Daoy (cell line): ENCODE measurements at regions not wholly inside any gene's neighbourhood (a gene's known extent, or its start where the extent isn't known, plus 50 kb on each side); places are given as distances from the start of the nearest gene placed in this dataset.
"Not testable (repeated sequence)": the region's sequence is repeated elsewhere in the genome, so short reads cannot be mapped to it uniquely, and the experiment has no call there.

Experiments
- DNase-seq: peaks from one replicate; pipeline ENCODE4 v3.0.0-alpha.2; 2015; ENCODE audit warnings: low read depth

DNA sequence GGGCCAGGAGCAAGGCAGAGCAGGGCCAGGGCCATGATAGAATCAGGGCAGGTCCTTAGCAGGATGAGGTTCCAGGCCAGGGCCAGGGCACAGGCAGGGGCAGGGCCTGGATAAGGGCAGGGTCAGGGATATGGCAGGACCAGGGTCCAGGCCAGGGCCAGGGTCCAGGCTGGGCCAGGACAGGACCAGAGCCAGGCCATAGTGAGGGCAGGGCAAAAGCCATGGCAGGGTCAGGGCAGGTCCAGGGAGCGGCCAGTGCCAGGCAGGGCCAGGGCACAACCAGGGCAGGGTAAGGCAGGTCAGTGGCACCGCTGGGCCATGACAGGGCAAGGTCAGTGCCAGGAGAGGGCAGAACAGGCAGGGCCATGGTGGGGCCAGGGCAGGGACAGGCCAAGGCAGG lies 152.2 kb downstream of the LIPI start:
- no peak for DNase-seq

DNA sequence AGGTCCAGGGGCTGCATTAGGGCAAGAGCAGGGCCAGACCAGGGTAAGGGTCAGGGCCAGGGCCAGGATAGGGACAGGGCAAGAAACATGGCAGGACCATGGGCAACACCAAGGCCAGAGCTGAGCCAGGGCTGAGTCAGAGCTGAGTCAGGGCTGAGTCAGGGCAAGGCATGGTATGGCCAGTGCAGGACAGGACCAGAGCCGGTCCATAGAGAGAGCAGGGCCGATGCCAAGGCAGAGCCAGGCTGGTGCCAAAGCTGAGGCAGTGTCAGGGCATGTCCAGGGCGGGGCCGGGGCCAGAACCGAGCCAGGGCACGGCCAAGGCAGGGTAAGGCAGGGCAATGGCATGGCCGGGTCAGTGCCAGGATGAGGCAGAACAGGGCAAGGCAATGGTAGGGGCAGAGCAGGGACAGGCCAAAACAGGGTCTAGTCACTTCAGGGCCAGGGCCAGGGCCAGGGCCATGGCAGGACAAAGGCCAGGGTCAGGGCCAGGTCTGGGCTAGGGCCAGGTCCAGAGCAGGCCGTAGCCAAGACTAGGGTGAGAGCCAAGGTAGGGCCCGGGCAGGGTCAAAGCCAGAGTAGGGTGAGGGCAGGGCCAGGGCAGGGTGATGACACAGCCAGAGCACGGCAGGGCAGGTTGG lies 152.8 kb downstream of the LIPI start:
- DNase-seq = peak; percentile 39

DNA sequence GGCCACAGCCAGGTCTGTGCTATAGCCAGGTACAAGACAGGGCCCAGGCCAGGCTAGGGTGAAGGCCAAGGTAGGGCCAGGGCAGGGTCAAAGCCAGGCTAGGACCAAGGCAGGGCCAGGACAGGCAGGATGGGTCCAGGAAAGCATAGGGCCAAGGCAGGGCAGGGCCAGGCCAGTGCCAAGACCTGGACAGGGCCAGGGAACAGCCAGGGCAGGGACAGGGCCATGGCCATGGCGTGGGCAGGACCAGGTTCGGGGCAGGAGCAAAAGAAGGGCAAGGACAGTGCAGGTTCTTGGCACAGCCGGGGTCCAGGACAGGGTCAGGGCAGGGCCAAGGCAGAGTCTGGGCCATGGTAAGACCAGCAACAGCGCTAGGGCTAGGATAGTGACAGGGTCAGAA lies 153.4 kb downstream of the LIPI start:
- DNase-seq = no peak

DNA sequence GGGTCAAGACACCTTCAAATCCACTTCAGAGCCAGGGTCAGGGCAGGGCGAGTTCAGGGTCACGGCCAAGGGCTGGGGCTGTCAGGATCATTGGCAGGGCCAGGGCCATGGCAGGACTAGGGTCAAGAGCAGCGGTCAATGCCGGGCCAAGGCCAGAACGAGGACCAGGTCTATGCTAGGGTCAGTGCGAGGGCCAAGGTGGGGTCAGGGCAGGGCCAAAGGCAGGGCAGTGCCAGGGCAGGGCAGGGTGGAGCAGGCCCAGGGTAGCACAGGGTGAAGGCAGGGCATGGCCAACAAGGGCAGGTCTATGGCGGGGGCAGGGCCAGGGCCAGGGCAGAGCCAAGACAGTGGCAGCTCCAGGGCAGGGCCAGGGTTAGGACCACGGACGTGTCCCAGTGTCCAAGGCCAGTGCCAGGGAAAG lies 154.0 kb downstream of the LIPI start:
- DNase-seq = no peak

DNA sequence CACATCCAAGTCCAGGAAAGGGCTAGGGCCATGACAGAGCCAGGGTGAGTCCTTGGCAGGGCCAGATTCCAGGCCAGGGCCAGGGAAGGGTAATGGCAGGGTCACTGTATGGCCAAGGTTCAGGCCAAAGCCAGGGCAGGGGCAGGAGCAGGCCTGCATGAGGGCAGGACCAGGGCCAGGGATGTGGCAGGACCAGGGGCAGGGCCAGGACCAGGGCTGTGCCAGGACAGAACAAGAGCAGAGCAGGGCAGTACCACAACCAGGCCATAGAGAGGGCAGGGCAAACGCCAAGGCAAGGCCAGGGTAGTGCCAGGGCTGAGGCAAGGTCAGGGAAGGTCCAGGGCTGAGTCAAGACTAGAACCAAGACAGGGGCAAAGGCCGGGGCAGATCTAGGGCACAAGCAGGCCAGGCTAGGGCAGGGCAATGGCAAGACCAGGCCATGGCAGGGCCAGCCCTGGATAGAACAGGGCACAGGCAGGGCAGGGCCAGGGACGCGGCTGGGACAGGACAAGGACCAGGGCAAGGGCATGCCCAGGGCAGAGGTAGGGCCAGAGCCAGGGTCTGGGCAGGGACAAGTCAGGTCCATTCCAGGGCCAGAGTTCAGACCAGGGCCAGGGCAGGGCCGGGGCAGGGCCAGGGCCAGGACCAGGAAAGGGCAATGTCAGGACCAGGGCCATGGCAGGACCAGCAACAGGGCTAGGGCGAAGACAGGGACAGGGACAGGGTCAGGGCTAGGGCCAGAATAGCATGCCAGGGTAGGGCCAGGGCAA lies 154.8 kb downstream of the LIPI start:
- not testable (repeated sequence) for DNase-seq

DNA sequence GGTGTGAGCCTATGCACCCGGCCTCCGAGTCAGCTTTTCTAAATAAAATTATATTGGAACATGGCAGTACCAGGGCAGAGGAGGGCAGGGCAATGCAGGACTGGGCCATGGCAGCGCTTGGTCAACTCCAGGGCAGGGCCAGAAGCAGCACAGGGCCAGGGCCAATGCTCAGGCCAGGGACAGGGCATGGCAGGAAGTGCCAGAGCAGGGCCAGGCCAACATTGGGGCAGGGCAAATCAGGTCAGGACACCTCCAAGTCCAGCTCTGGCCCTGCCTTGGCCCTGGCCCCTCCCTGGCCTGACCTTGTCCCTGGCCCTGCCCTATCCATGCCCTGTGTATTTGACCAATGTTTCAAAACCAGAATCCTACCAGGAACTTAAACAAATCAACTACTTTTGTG lies 156.1 kb downstream of the LIPI start:
- DNase-seq = no peak

DNA sequence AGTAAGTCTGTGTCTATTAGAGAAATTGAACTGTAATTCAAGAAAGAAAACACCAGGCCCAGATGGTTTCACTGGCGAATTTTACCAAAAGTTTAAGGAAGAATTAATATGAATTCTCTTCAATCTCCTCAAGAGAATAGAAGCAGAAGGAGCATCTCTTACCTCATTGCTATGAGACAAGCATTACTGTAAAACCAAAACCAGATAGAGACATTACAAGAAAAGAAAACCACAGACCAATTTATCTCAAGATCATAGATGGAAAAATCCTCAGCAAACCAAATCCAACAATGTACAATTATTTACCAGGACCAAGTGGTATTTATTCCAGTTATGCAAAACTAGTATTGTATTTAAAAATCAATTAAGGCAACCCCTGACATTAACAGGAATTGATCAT lies 160.6 kb downstream of the LIPI start:
- DNase-seq = no peak

DNA sequence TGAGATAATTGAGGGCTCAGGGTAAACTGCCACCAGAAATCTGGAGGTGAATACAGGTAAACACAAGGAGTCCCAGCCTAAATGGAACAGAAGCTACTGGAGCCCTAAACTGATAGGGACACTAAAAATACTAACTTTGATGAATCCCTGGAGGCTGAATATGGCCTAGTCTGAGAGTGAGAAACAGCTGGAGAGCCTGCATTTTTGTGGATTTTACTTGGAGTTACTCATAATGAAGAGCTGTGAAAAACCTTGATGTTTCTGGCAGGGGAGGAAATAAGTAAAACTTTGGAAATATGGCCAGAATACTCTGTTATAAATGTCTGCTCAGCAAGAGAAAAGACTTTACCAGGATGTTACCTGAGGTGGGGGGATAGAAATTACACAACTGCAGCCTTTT lies 164.4 kb downstream of the LIPI start:
- DNase-seq = no peak

DNA sequence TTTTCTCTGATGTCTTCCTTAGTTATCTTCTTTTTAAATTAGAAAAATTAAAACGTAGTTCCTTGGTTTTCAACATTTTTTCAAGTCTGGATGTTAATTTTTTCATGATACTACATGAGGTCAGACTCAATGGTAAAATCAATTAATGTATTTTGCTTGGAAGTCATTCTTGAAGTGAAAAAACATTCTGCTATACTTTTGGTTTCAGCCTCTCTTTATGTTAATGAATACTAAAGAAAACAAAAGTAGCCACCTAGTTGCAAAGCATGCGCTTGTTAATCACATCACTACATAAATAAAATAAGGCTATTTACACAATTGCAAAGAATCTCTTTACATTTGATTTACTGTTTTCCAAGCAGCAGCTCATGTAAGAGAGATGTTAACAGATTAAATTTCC lies 170.4 kb downstream of the LIPI start:
- DNase-seq = no peak

DNA sequence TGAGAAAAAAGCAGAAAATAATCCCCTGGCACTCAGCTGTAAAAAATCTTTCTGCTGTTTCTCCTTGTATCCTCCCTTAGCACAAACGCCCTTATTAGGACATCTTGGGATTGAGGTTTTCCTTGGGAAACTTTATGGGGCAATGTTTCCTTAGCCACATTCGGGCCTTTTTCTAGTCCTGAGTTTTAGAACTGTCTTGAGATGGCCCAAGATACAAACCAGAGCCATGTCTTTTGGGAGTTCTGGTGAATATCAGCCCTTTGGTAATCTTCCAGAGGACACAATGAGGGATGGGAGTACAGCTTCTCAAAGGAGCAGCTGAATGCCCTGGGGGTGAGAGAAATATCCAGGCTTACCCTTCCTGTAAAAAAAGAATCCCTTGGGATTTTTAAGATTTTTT lies 182.1 kb downstream of the LIPI start:
- DNase-seq = not testable (repeated sequence)

DNA sequence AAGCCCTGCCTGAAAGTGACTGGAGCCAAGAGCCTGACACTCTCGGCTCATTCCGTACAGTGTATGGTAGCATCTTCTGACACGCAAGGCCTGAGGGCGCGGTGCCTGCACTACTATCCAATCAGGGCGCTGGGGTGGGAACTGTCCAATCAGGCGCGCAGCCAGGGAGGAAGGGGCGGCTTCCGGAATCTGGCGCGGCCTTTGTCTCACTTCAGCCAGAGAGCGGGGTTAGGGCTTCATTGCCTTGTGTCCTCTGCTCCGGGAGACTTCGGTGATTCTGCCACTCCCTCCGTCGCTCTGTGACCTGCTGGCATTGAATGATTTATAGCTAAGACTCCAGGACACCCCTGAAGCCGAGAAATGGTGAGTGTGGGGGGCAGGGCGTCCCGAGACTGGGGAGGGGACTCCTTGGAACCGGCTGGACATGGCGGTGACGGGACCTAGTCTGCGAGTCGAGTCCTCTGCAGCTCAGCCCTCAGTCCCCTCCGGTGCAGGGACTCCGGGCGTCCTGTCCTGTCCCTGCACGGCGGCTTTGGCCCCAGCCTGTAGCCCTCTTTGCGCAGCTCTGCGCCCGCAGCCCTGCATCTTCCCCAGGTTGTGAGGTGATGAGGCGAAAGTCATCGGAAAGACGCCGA lies 183.4 kb downstream of the LIPI start:
- peak; percentile 89 for DNase-seq

DNA sequence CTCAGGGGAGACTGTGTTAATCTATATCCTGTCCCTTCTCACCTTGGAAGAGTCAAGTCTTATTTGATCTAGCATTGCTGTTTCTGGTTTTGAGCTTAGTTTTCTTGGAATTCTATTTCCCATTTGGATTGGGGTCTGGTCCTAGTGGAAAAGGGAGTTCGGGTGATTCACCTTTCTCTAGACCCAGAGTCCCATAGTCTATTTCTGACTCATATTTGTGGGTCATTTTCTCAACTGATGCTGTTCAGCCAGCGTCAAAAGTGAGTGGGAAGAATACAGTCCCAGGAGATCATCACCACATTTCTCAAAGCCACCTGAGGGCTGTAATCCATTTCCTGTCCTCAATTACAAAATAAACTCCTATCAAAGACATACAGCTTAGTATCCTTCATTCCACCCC lies 190.6 kb downstream of the LIPI start:
- not testable (repeated sequence) for DNase-seq

DNA sequence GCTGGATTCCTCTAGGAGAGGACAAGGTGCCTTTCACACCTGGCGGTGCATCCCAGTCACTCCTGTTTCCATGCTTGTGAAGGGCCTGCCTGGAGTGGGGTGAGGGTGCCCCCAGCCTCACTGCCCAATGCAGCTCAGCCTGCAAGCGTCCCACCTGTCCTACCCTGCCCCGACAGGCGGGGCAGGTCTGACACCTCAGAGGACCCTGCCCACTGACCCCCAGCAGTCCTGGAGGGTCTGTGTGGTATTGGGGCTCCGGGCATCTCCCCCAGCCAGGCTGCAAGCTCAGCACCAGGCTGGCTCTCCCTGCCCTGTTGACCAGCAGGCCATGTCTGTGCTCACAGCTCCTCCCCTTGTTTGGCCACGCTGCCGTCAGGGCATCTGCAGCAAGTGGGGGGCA lies 194.9 kb downstream of the LIPI start:
- DNase-seq = not testable (repeated sequence)

DNA sequence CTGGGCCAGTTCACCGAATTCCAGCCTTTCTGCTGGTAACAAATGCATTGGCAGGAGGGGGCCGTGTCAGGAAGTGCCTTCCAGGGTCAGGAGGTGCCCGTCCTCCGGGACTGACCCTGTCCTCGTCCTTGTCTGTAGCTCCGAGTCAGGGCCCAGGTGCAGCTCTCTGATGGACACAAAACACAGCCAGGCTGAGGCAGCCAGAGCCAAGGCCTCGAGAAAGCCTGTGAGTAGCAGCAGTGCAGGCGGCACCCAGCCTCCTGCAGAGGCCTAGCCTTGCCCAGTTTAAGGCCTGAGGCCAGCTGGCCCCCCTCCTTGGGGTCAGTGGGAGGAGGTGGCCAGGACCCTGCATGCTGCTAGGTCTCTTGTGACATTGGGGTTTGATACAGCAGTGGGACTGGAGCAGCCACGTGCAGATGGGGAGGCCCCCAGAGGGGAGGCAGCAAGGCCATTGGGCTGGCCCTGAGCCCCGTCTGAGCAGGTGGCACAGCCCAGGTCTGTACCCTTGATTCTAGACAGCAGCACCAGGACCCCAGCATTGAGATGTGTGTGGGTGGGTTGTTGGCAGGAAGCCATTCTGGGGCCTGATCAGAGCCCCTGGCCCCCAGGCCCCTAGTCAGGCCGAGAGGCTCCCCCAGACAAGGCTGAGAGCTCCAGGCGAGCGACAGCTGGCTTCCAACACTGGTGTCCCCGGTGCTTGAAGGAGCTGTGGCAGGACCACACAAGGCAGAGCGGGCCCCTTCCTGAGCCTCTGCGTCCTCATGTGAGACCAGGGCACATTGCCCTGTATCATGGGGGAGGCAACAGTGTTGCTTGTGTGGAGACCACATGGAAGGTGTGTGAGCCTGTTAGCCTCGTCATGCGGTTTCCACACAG lies 196.9 kb downstream of the LIPI start:
- not testable (repeated sequence) for DNase-seq

DNA sequence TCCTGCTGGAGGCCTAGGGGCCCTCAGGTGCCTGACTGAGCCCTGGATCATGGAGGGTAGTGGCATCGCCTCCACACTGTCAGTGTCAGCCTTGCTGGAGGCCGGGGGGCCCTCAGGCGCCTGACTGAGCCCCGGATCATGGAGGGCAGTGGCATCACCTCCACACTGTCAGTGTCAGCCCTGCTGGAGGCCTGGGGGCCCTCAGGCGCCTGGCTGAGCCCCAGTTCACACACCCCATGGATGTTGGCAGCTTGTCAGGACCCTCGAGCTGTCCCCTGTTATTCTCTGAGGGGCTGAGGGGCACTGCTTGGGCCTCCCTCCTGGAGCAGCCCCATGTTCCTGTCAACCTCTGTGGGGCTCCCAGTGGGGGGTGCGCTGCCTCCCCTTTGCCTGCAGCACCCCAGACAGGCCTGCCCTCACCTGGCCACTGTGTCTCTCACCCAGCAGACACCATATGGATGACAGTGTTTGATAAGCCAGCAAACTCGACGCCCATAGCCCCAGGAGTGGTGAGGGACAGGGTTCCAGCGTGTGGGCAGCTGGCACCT lies 197.6 kb downstream of the LIPI start:
- DNase-seq = no peak

DNA sequence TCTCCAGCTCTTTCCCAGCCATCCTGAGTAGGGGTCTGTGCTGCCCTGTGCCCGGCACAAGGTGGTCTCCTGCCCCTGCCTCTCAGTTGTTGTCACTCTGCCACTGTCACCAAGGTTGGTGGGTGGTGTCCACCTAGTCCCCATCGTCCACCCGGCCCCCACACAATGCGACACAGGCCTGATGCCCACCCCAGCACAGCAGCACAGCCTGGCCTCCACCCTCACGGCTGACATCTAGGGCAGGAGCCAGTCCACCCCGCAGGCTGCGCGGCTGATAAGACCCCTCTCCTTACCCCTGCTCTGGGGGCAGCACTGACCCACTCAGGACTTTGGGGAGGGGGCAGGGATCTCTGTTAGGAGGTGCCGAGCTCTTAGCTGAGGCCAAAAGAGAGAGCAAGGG lies 198.3 kb downstream of the LIPI start:
- DNase-seq = no peak

DNA sequence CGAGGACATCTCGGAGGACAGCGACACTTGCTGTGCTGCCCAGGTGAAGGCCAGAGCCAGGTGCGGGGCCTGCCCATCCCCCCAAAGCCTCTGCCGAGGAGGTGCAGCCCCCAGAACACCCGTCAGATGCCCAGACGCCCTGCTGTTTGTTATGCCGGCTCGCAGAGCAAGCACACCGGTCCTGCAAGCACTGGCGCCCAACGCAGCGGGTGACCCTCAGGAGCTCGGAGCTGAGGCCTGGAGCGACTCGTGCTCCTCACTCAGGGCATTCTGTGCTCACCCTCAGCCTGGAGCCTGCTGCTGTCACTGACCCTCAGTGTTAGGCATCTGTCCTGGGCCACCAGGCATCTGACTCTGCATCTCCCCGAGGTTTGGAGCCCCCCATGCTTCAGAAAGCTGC lies 199.0 kb downstream of the LIPI start:
- not testable (repeated sequence) for DNase-seq

DNA sequence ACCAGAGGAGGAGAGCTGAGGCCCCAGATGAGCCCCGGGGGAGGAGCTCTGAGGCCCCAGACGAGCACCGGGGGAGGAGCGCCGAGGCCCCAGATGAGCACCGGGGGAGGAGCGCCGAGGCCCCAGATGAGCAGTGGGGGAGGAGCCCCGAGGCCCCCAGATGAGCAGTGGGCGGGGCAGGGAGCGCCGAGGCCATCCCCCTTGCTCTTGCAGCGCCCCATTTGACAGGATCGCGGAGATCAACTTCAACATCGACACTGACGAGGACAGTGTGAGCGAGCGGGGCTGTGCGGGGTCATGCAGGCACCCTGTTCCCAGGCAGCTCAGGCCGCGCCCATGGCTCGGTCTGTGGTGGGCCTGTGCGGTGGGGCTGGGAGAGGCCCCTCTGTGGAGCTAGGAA lies 199.6 kb downstream of the LIPI start:
- DNase-seq = not testable (repeated sequence)

DNA sequence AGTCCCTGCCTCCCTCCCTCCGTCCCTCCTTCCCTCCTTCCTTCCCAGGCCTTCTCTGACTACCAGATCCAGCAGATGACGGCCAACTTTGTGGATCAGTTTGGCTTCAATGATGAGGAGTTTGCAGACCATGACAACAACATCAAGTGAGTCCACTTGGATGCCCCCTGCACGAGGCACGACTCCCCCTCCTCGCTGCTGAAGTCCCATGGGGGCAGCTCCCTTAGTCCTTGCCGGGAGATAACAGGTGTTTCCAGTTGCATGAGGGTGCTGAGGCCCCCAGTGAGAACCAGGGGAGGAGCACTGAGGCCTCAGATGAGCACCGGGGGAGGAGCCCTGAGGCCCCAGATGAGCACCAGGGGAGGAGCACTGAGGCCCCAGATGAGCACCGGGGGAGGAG lies 200.0 kb downstream of the LIPI start:
- DNase-seq = no peak

DNA sequence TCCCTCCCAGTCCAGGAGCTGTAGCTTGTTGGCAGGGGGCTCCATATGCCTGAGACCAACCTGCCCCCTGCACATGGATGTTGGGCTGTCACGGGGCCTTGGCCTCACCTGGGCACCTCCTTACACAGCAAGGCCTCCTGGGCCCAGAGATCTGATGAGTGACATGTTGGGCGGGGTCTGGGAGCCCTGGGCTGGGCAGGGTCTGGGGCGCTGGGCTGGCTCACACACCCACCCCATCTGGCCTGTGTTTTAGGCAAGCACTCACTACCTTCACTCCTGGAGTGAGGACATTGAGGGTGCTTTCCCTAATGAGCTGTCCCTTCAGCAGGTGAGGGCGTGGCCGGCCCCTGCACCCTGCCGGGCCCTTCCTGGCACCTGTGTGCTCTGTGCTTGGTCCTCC lies 200.8 kb downstream of the LIPI start:
- not testable (repeated sequence) for DNase-seq

DNA sequence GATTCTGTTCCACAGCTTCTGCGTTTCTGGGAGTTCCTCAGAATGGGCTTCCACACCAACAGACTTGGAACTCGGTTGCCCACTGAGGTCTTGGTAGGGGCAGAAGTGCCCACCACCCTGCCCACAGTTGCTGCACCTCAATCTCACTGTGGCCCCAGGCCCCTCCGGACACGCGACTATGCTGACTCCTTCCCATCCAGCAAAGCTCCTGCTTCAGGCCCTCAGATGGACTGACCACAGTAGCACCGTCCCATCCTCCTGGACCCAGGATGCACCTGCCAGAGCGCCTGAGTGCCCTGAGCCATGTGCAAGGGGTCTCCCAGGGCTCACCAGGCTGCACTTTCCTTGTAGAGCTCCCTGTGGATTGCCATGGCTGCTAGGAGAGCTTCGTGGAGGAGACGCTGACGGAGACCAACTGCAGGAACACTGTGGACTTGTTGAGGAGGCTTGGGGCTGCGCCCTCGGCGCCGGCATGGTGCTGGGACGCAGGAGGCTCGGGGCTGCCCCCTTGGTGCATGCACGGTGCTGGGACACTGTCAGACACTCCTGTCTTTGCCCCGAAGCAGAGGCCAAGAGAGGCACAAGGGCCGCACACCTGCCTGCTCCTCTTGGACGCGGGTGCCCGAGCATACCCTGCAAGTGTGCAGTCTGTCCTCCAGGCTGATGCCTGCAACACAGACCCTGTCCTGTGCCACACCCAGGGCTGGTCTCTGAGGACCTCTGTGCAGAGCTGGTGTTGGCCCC lies 201.3 kb downstream of the LIPI start:
- DNase-seq = not testable (repeated sequence)
